ENCODE measurements at regions not wholly inside any gene's neighbourhood (a gene's known extent, or its start where the extent isn't known, plus 50 kb on each side); places are given as distances from the start of the nearest gene placed in this dataset.

DNA sequence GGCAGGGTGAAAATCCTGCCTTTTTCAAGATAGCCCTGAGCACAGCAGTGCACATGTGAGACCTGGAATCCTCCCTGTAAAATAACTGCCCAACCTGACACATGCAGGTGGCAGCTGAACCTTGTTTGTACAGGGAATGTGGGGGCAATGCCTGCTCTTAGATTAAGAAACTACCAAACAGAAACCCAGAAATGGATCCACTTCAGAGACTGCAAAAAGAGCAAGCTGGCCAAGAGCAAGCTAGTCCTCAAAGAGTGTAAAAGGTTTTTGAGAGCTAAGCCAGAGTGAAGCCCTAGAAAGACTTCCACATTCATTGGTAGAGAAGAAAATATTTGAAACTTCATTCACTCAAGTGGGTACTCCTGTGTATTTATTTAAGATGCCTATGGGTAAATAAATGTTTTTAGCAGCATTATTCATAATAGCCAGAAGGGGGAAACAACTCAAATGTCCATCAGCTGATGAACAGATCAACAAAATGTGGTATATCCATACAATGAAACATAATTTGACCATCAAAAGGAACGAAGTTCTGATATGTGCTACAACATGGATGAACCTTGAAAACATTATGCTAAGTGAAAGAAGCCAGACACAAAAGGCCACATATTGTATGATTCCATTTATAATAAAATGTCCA, 96.0 kb upstream of the TSC22D2 start:
- TF ChIP-seq, protein P1, sequence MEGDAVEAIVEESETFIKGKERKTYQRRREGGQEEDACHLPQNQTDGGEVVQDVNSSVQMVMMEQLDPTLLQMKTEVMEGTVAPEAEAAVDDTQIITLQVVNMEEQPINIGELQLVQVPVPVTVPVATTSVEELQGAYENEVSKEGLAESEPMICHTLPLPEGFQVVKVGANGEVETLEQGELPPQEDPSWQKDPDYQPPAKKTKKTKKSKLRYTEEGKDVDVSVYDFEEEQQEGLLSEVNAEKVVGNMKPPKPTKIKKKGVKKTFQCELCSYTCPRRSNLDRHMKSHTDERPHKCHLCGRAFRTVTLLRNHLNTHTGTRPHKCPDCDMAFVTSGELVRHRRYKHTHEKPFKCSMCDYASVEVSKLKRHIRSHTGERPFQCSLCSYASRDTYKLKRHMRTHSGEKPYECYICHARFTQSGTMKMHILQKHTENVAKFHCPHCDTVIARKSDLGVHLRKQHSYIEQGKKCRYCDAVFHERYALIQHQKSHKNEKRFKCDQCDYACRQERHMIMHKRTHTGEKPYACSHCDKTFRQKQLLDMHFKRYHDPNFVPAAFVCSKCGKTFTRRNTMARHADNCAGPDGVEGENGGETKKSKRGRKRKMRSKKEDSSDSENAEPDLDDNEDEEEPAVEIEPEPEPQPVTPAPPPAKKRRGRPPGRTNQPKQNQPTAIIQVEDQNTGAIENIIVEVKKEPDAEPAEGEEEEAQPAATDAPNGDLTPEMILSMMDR (conservative IDR thresholded peaks at IDR 0.05; ENCODE audit: low read depth), result no peak

DNA sequence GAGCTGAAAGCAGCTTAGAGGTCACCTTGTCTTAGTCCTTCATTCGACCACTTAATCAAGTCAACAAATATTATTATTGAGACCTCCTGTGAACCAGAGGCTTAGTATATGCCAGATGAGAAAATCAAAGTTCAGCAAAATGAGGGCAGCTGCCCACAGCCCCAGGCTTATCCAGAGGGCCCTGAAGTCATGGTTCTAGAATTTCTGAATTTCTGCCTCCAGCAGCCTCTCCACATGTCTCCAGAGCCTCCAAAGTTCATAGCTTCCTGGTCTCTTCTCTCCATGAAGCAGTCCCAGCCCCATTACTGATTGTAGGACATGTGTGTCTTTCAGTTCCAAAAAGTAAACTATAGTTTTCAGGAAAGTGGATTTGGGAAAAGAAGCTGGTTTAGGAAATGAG, 96.9 kb upstream of the TSC22D2 start:
- TF ChIP-seq, protein P1 (conservative IDR thresholded peaks at IDR 0.05; ENCODE audit: low read depth), result no peak
- CTCF ChIA-PET, result no interaction called here

More for the DNA sequence above, 96.0 kb upstream of the TSC22D2 start:
- no peak overlapping the region for H3K27ac ChIP-seq
- POLR2A ChIA-PET (ENCODE audit: low non-redundant PET), result no interaction called here
- DNase-seq (ENCODE audit: low spot score), result no peak
- CTCF ChIA-PET, result interaction anchor here (0.6 to 0.7 kb wide), 3 partner anchors 234 to 876 kb away, joined by 3 to 4 read pairs (median 3); partner anchors contain the start of gene SERP1

GRCh38 chr3:150309557-150309956, 98.5 kb upstream of the TSC22D2 start:
- CTCF ChIA-PET, result no interaction called here
- no peak overlapping the region for H3K27ac ChIP-seq
- DNase-seq (ENCODE audit: low spot score), result peak; percentile 34
- TF ChIP-seq, protein P1 (conservative IDR thresholded peaks at IDR 0.05; ENCODE audit: low read depth), result no peak
- POLR2A ChIA-PET (ENCODE audit: low non-redundant PET), result interaction anchor here (0.7 kb wide), 1 partner anchor 98 kb away, joined by 7 read pairs; no protein-coding TSS in a partner anchor

More for the DNA sequence above, 96.9 kb upstream of the TSC22D2 start:
- no peak overlapping the region for H3K27ac ChIP-seq
- DNase-seq (ENCODE audit: low spot score), result no peak
- POLR2A ChIA-PET (ENCODE audit: low non-redundant PET), result no interaction called here

DNA sequence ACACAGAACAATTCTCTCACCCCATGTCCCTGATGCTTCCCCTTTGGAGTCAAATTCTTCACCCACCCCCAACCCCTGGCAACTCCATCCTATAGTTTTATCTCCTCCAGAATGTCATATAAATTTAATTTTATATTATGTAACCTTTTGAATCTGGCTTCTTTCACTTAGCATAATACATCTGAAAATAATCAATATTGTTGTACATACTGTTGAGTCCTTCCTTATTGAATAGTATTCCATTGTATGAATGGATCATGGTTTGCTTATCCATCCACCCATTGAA, 98.9 kb upstream of the TSC22D2 start:
- TF ChIP-seq, protein P1 (conservative IDR thresholded peaks at IDR 0.05; ENCODE audit: low read depth), result no peak
- CTCF ChIA-PET, result no interaction called here
- POLR2A ChIA-PET (ENCODE audit: low non-redundant PET), result no interaction called here
- no peak for DNase-seq (ENCODE audit: low spot score)
- H3K27ac ChIP-seq, result no peak overlapping the region

DNA sequence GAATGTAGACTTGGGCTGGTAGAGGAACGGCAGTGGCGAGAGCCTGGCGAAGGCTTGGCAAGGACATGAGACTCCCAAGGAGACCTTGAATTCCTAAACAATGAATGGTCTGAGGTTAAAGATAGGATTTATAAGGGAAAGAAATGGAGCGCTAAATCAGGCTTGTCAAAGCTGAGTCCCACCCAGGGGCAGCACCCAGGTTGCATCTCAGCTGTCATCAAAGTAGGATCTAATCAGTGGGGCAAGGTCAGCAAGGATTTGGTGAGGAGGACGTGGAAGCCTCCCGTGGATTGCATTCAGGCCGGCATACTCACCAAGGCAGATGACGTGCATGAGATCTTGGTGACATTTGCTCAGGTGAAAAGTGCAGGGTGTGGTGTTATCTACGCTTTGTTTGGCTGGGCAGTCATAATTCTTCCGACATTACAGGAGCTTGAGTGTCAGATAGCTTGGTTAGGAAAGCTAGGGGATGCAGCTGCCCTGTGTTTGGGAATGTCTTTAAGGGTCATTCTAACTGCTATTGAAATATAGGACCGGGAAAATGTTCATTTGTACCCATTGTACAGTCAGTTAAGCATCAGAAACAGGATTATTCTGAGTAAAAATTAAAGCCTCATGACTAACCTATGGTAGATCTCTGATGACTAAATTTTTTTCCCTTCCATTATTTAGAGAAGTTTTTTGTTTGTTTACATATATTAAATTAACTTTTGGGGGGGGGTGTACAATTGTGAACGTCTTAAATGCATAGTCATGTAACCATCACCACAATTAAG, 99.4 kb upstream of the TSC22D2 start:
- no peak for DNase-seq (ENCODE audit: low spot score)
- H3K27ac ChIP-seq, result no peak overlapping the region
- TF ChIP-seq, protein P1 (conservative IDR thresholded peaks at IDR 0.05; ENCODE audit: low read depth), result no peak
- POLR2A ChIA-PET (ENCODE audit: low non-redundant PET), result no interaction called here
- CTCF ChIA-PET, result interaction anchor here (0.7 kb wide), 1 partner anchor 98 kb away, joined by 4 read pairs; no protein-coding TSS in a partner anchor

DNA sequence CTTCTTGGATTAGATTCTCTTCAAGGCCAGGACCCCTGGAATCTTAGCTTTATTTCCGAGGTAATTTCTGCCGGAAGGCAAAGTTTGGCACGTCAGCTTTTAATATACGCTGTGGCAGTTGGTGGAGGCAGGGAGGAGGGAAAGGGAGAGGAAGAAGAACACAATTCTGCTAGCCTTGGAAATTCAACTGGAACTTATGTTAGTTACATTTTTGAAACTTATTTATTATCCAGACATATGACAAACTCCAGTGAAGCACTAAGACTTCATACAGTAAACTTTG, 100.1 kb upstream of the TSC22D2 start:
- TF ChIP-seq, protein P1 (conservative IDR thresholded peaks at IDR 0.05; ENCODE audit: low read depth), result no peak
- ChIA-PET CTCF (interaction anchor here (0.7 kb wide), 1 partner anchor 99 kb away, joined by 4 read pairs; no protein-coding TSS in a partner anchor), POLR2A (ENCODE audit: low non-redundant PET) (no interaction called here)
- DNase-seq (ENCODE audit: low spot score), result no peak
- H3K27ac ChIP-seq, result no peak overlapping the region

Measured in RWPE1 (cell line).